H9 (cell line): ENCODE measurements at regions not wholly inside any gene's neighbourhood (a gene's known extent, or its start where the extent isn't known, plus 50 kb on each side); places are given as distances from the start of the nearest gene placed in this dataset.

Experiments
- DNase-seq: peaks from one replicate; pipeline ENCODE4 v3.0.0-alpha.2; 2017
- H2AFZ ChIP-seq: one replicate; pipeline ENCODE4 v1.6.1; 2013; ENCODE audit warnings: mild to moderate bottlenecking, low read length, control low read depth, moderate library complexity
- H2AK5ac ChIP-seq: 2 replicates; pipeline ENCODE4 v1.6.1; 2013; ENCODE audit warnings: low read length, control low read depth, mixed read lengths; ENCODE audit not compliant: insufficient read length
- H2BK120ac ChIP-seq: one replicate; pipeline ENCODE4 v1.6.1; 2013; ENCODE audit warnings: low read depth, mild to moderate bottlenecking, low read length, control low read depth, inconsistent platforms; ENCODE audit not compliant: poor library complexity, severe bottlenecking
- H2BK12ac ChIP-seq: 2 replicates; pipeline ENCODE4 v1.6.1; 2013; ENCODE audit warnings: low read length, control low read depth, mixed read lengths, low read depth; ENCODE audit not compliant: insufficient read length
- H2BK15ac ChIP-seq: 2 replicates; pipeline ENCODE4 v1.6.1; 2013; ENCODE audit warnings: low read depth, low read length, control low read depth
- H2BK20ac ChIP-seq: one replicate; pipeline ENCODE4 v1.6.1; 2013; ENCODE audit warnings: low read depth, mild to moderate bottlenecking, low read length, control low read depth, inconsistent platforms; ENCODE audit not compliant: poor library complexity, severe bottlenecking
- H2BK5ac ChIP-seq: 2 replicates; pipeline ENCODE4 v1.6.1; 2013; ENCODE audit warnings: low read length, control low read depth, mixed read lengths; ENCODE audit not compliant: insufficient read length
- H3K14ac ChIP-seq: 2 replicates; pipeline ENCODE4 v1.6.1; 2013; ENCODE audit warnings: low read length, control low read depth; ENCODE audit not compliant: insufficient read depth
- H3K18ac ChIP-seq: 2 replicates; pipeline ENCODE4 v1.6.1; 2013; ENCODE audit warnings: low read depth, mild to moderate bottlenecking, mixed read lengths, low read length, control low read depth; ENCODE audit not compliant: insufficient read length
- H3K23ac ChIP-seq: 2 replicates; pipeline ENCODE4 v1.6.1; 2013; ENCODE audit warnings: low read length, control low read depth, mixed read lengths, low read depth; ENCODE audit not compliant: insufficient read length
- H3K23me2 ChIP-seq: 2 replicates; pipeline ENCODE4 v1.6.1; 2013; ENCODE audit warnings: low read depth, mild to moderate bottlenecking, mixed read lengths, low read length, control low read depth; ENCODE audit not compliant: insufficient read length, poor library complexity, severe bottlenecking
- H3K27ac ChIP-seq: 2 replicates; pipeline ENCODE4 v1.5.1; 2013; ENCODE audit warnings: low read length, control low read depth, mixed read lengths, low read depth; ENCODE audit not compliant: insufficient read length
- H3K27me3 ChIP-seq: 2 replicates; pipeline ENCODE4 v1.6.1; 2013; ENCODE audit warnings: low read length, control low read depth, inconsistent platforms; ENCODE audit not compliant: insufficient read depth
- H3K4ac ChIP-seq: 2 replicates; pipeline ENCODE4 v1.6.1; 2013; ENCODE audit warnings: low read depth, mild to moderate bottlenecking, control low read depth, inconsistent platforms, low read length, moderate library complexity
- H3K4me1 ChIP-seq: 2 replicates; pipeline ENCODE4 v1.6.1; 2013; ENCODE audit warnings: low read length, control low read depth, inconsistent platforms; ENCODE audit not compliant: insufficient read depth
- H3K4me2 ChIP-seq: 2 replicates; pipeline ENCODE4 v1.6.1; 2013; ENCODE audit warnings: low read length, control low read depth, mixed read lengths; ENCODE audit not compliant: insufficient read length, insufficient read depth
- H3K56ac ChIP-seq: 2 replicates; pipeline ENCODE4 v1.6.1; 2013; ENCODE audit warnings: low read depth, mild to moderate bottlenecking, mixed read lengths, low read length, control low read depth; ENCODE audit not compliant: insufficient read length
- H3K79me1 ChIP-seq: 2 replicates; pipeline ENCODE4 v1.6.1; 2013; ENCODE audit warnings: low read depth, mild to moderate bottlenecking, moderate library complexity, low read length, control low read depth, inconsistent platforms; ENCODE audit not compliant: insufficient read depth, poor library complexity, severe bottlenecking
- H3K79me2 ChIP-seq: 2 replicates; pipeline ENCODE4 v1.6.1; 2013; ENCODE audit warnings: low read length, control low read depth, inconsistent platforms; ENCODE audit not compliant: insufficient read depth
- H3K9ac ChIP-seq: 2 replicates; pipeline ENCODE4 v1.6.1; 2013; ENCODE audit warnings: low read length, control low read depth, mixed read lengths; ENCODE audit not compliant: insufficient read length; ENCODE audit errors: extremely low read depth
- H3K9me3 ChIP-seq: one replicate; pipeline ENCODE4 v1.6.1; 2013; ENCODE audit warnings: low read depth, low read length, inconsistent platforms; ENCODE audit not compliant: control insufficient read depth
- H3T11ph ChIP-seq: one replicate; pipeline ENCODE4 v1.6.1; 2013; ENCODE audit warnings: mild to moderate bottlenecking, low read length, control low read depth, inconsistent platforms
- H4K20me1 ChIP-seq: one replicate; pipeline ENCODE4 v1.6.1; 2013; ENCODE audit not compliant: control insufficient read depth, insufficient read length, insufficient read depth
- H4K5ac ChIP-seq: 2 replicates; pipeline ENCODE4 v1.6.1; 2013; ENCODE audit warnings: low read depth, mild to moderate bottlenecking, mixed read lengths, low read length, control low read depth; ENCODE audit not compliant: insufficient read length
- H4K8ac ChIP-seq: replicated peaks from 2 replicates; pipeline ENCODE4 v1.6.1; 2013; ENCODE audit warnings: low read length, control low read depth, mixed read lengths, low read depth; ENCODE audit not compliant: insufficient read length
- H4K91ac ChIP-seq: 2 replicates; pipeline ENCODE4 v1.6.1; 2013; ENCODE audit warnings: low read depth, mild to moderate bottlenecking, moderate library complexity, mixed read lengths, low read length, control low read depth; ENCODE audit not compliant: insufficient read length
- H3K27ac Mint-ChIP-seq, 3 experiments: 2 replicates in 2 of 3; 3 replicates in 1 of 3; pipeline ENCODE4 v1.8.0; 2020 to 2021; ENCODE audit warnings: mixed read lengths in 3 of 3, mild to moderate bottlenecking in 1 of 3, moderate library complexity in 1 of 3
- H3K27me3 Mint-ChIP-seq: 2 replicates; pipeline ENCODE4 v1.8.0; 2021; ENCODE audit warnings: low read depth, mild to moderate bottlenecking, moderate library complexity, mixed read lengths
- H3K36me3 Mint-ChIP-seq, 3 experiments: 2 replicates in 2 of 3; 3 replicates in 1 of 3; pipeline ENCODE4 v1.8.0; 2020 to 2021; ENCODE audit warnings: low read depth in 3 of 3, mixed read lengths in 3 of 3; ENCODE audit not compliant: insufficient read depth in 1 of 3
- H3K4me1 Mint-ChIP-seq, 2 experiments: 2 replicates each; pipeline ENCODE4 v1.8.0; 2020; ENCODE audit warnings: mixed read lengths in 2 of 2
- H3K4me3 Mint-ChIP-seq, 2 experiments: 2 replicates in 1 of 2; 3 replicates in 1 of 2; pipeline ENCODE4 v1.8.0; 2020 to 2021; ENCODE audit warnings: mild to moderate bottlenecking in 2 of 2, mixed read lengths in 2 of 2, moderate library complexity in 1 of 2
- H3K9me3 Mint-ChIP-seq, 2 experiments: 2 replicates in 1 of 2; 3 replicates in 1 of 2; pipeline ENCODE4 v1.8.0; 2020; ENCODE audit warnings: mild to moderate bottlenecking in 2 of 2, mixed read lengths in 2 of 2, moderate library complexity in 1 of 2
- CTCF ChIP-seq: fragments of 200-600 bp; sonication (generic); conservative IDR thresholded peaks from 3 replicates; pipeline ENCODE4 v1.8.0; 2021; ENCODE audit warnings: antibody characterized with exemption, mild to moderate bottlenecking
- WGBS: extraction: QIAGEN DNeasy Blood & Tissue Kit; methylation state at CpG from one replicate; pipeline ENCODE4 v1.1.7; 2013; ENCODE audit warnings: missing lambda C conversion rate, low lambda C conversion rate, mixed read lengths; ENCODE audit not compliant: insufficient read length; ENCODE audit errors: extremely low coverage; 5-methylcytosine and 5-hydroxymethylcytosine counted together

GRCh38 chr19:32200312-32201038 lies 144.9 kb upstream of the ZNF507 start:
- no peak overlapping the region for H3K23ac ChIP-seq
- H3K79me1 ChIP-seq: no peaks in the 10 kb centered on the region
- H3K4me1 ChIP-seq: no peaks in the 10 kb centered on the region
- no peak overlapping the region for H2BK15ac ChIP-seq
- H4K8ac ChIP-seq: no peak overlapping the region
- H3K9ac ChIP-seq: no peak overlapping the region
- no peak overlapping the region for H2BK5ac ChIP-seq
- no peaks in the 10 kb centered on the region for H3K9me3 ChIP-seq
- TF ChIP-seq CTCF: no peak
- H3T11ph ChIP-seq: no peak overlapping the region
- no peak overlapping the region for H3K18ac ChIP-seq
- no peak overlapping the region for H3K14ac ChIP-seq
- H3K4me1 Mint-ChIP-seq: no peaks in the 10 kb centered on the region
- no peaks in the 10 kb centered on the region; the same call in none of the 2 replicates for H3K27me3 Mint-ChIP-seq
- no peak overlapping the region for H4K5ac ChIP-seq
- no peak overlapping the region for H2AFZ ChIP-seq
- no peak for DNase-seq
- no peaks in the 10 kb centered on the region for H4K20me1 ChIP-seq
- no peak overlapping the region for H2AK5ac ChIP-seq
- no peak overlapping the region for H3K4ac ChIP-seq
- H3K27me3 ChIP-seq: no peaks in the 10 kb centered on the region
- no peaks in the 10 kb centered on the region for H3K36me3 Mint-ChIP-seq
- H3K56ac ChIP-seq: no peak overlapping the region
- H3K23me2 ChIP-seq: no peaks in the 10 kb centered on the region
- no peaks in the 10 kb centered on the region for H3K79me2 ChIP-seq
- no peak overlapping the region for H3K4me3 Mint-ChIP-seq
- no peak overlapping the region for H2BK20ac ChIP-seq
- no peak overlapping the region for H2BK12ac ChIP-seq
- H3K27ac Mint-ChIP-seq: no peak overlapping the region
- no peak overlapping the region for H4K91ac ChIP-seq
- no CpG with 5 or more reads among the region's 9 CpGs for WGBS
- H3K4me2 ChIP-seq: no peak overlapping the region
- H3K9me3 Mint-ChIP-seq: no peaks in the 10 kb centered on the region
- H2BK120ac ChIP-seq: no peak overlapping the region
- H3K27ac ChIP-seq: no peak overlapping the region
